ENCODE measurements at regions not wholly inside any gene's neighbourhood (a gene's known extent, or its start where the extent isn't known, plus 50 kb on each side); places are given as distances from the start of the nearest gene placed in this dataset.

GRCh38 chrX:42602566-42602965 is 175.4 kb downstream of the PPP1R2C start:
- WGBS, 2 donors (ENCODE audit: low coverage in 1 of 2) = 80% methylated on average over 1 of the region's 1 CpG
- Histone ChIP-seq H3K4me1 (no peaks in the 10 kb centered on the region), H3K4me3 (no peak overlapping the region), H3K27ac (no peak overlapping the region), H3K9me3 (no peaks in the 10 kb centered on the region), H3K36me3 (no peaks in the 10 kb centered on the region), H3K27me3 (no peaks in the 10 kb centered on the region)
- no peak for ATAC-seq
- TF ChIP-seq CTCF (IDR thresholded peaks at IDR 0.05) = no peak
- TF ChIP-seq POLR2AphosphoS5 (IDR thresholded peaks at IDR 0.05) = no peak
- no peak for TF ChIP-seq EP300 (IDR thresholded peaks at IDR 0.05)
- no peak for TF ChIP-seq POLR2A (IDR thresholded peaks at IDR 0.05)

DNA sequence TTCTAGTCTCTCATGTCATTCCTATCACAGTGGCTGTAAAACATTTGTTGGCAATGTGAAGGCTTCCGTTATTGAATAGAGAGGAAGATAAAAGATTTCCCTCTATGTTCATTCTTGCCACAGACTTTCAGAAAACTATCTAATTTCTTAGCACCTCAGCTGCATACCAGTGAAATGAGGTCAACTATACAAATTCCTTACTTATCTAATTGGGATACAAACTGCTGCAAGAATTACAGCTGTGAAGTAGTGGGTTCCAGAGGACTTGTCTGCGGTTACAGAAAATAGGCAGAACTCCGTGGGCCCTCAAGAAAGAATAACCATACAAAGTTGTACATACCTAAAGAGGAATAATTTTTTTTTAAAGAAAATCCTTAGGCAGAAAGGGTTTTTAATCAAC is 175.8 kb downstream of the PPP1R2C start:
- no peaks in the 10 kb centered on the region for H3K36me3 ChIP-seq
- TF ChIP-seq POLR2AphosphoS5 (IDR thresholded peaks at IDR 0.05) (no peak), EP300 (IDR thresholded peaks at IDR 0.05) (no peak), CTCF (IDR thresholded peaks at IDR 0.05) (no peak), POLR2A (IDR thresholded peaks at IDR 0.05) (no peak)
- H3K27me3 ChIP-seq = no peaks in the 10 kb centered on the region
- no peak overlapping the region for H3K27ac ChIP-seq
- H3K4me1 ChIP-seq = no peaks in the 10 kb centered on the region
- no peak overlapping the region for H3K4me3 ChIP-seq
- WGBS, 2 donors (ENCODE audit: low coverage in 1 of 2) = 33 to 76% methylated on average over 1 to 3 of the region's 3 CpGs
- no peaks in the 10 kb centered on the region for H3K9me3 ChIP-seq
- ATAC-seq = no peak

DNA sequence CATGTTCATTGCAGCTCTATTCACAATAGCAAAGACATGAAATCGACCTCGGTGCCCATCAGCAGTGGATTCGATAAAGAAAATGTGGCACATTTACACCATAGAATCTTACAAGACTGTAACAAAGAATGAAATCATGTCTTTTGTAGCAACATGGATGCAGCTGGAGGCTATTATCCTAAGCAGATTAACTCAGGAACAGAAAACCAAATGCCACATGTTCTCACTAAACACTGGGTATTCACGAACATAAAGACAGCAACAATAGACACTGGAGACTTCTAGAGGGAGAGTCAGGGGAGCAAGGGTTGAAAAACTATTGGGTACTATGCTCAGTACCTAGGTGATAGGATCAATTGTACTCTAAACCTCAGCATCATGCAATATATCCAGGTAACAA is 180.5 kb downstream of the PPP1R2C start:
- Histone ChIP-seq H3K27ac (no peak overlapping the region), H3K36me3 (no peaks in the 10 kb centered on the region), H3K27me3 (no peaks in the 10 kb centered on the region), H3K9me3 (no peaks in the 10 kb centered on the region), H3K4me3 (no peak overlapping the region), H3K4me1 (no peaks in the 10 kb centered on the region)
- TF ChIP-seq POLR2A (IDR thresholded peaks at IDR 0.05) (no peak), POLR2AphosphoS5 (IDR thresholded peaks at IDR 0.05) (no peak), EP300 (IDR thresholded peaks at IDR 0.05) (no peak), CTCF (IDR thresholded peaks at IDR 0.05) (no peak)
- no peak for ATAC-seq
- 56 to 76% methylated on average over 1 to 4 of the region's 4 CpGs for WGBS, 2 donors (ENCODE audit: low coverage in 1 of 2)

GRCh38 chrX:42585842-42586621 is 191.9 kb downstream of the PPP1R2C start:
- Histone ChIP-seq H3K9me3 (no peaks in the 10 kb centered on the region), H3K4me1 (no peaks in the 10 kb centered on the region), H3K27ac (no peak overlapping the region), H3K27me3 (no peaks in the 10 kb centered on the region), H3K36me3 (no peaks in the 10 kb centered on the region), H3K4me3 (no peak overlapping the region)
- ATAC-seq = no peak
- TF ChIP-seq POLR2A (IDR thresholded peaks at IDR 0.05) (no peak), EP300 (IDR thresholded peaks at IDR 0.05) (no peak), CTCF (IDR thresholded peaks at IDR 0.05) (no peak), POLR2AphosphoS5 (IDR thresholded peaks at IDR 0.05) (no peak)
- 53 to 54% methylated on average over 2 of the region's 2 CpGs for WGBS, 2 donors (ENCODE audit: low coverage in 1 of 2)

GRCh38 chrX:42577936-42578470 is 200.0 kb downstream of the PPP1R2C start:
- H3K27me3 ChIP-seq = no peaks in the 10 kb centered on the region
- no peak for ATAC-seq
- H3K4me3 ChIP-seq = no peak overlapping the region
- TF ChIP-seq POLR2A (IDR thresholded peaks at IDR 0.05) (no peak), CTCF (IDR thresholded peaks at IDR 0.05) (no peak), POLR2AphosphoS5 (IDR thresholded peaks at IDR 0.05) (no peak), EP300 (IDR thresholded peaks at IDR 0.05) (no peak)
- no peak overlapping the region for H3K27ac ChIP-seq
- no peaks in the 10 kb centered on the region for H3K36me3 ChIP-seq
- no peaks in the 10 kb centered on the region for H3K4me1 ChIP-seq
- H3K9me3 ChIP-seq = no peaks in the 10 kb centered on the region
- WGBS, 2 donors (ENCODE audit: low coverage in 1 of 2) = 70 to 71% methylated on average over 2 to 3 of the region's 3 CpGs

All from gastroesophageal sphincter (tissue), 4 donors.